ENCODE measurements at regions not wholly inside any gene's neighbourhood (a gene's known extent, or its start where the extent isn't known, plus 50 kb on each side); places are given as distances from the start of the nearest gene placed in this dataset.

DNA sequence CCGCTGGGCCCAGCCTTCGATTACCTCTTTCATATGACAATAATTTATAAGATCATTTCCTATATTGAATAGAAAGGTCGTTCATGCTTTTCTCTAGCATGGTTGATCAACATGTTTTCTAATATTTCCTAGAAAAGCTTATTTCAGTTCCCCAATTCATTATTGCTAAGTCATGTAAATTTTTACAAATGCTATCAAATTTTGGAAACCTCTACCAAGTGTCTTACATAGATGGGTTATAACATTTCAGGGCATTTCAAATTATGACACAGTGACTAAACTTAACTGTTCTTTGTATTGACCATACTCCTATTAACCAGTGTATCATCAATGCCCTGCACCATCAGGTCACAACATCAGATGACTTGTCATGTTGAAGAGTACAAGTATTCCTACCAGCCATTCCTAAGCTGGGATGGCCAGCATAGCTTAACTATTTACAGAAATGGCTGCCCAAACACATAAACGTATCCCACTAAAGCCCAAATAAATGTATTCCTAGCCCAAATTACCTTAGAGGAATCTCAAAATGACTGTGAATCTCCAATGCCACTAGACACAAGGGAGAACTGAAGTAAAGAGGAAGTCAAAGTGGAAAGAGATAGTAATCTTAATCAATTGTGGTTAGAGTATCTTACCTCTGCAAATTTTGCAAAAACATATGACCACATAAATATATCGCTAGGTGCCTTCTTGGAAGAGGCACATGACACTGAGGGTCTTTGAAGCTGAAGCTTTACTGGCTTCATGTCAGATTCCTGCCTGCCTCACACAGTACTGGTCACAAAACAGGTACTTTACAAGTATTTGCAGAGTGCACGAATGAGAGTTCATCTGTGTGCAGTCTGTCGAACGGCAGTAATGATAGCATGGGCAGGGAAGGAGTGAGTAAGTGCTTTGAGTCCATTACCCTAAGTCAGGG is 87.3 kb upstream of the TLK1 start:
- H3K4me3 ChIP-seq (replicated peaks in 1 of 2; ENCODE audit: low read depth in 2 of 2, low read length in 2 of 2), result no peak overlapping the region
- DNase-seq (ENCODE audit: low read depth in 2 of 2), result no peak
- TF ChIP-seq, protein P1, sequence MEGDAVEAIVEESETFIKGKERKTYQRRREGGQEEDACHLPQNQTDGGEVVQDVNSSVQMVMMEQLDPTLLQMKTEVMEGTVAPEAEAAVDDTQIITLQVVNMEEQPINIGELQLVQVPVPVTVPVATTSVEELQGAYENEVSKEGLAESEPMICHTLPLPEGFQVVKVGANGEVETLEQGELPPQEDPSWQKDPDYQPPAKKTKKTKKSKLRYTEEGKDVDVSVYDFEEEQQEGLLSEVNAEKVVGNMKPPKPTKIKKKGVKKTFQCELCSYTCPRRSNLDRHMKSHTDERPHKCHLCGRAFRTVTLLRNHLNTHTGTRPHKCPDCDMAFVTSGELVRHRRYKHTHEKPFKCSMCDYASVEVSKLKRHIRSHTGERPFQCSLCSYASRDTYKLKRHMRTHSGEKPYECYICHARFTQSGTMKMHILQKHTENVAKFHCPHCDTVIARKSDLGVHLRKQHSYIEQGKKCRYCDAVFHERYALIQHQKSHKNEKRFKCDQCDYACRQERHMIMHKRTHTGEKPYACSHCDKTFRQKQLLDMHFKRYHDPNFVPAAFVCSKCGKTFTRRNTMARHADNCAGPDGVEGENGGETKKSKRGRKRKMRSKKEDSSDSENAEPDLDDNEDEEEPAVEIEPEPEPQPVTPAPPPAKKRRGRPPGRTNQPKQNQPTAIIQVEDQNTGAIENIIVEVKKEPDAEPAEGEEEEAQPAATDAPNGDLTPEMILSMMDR (IDR thresholded peaks at IDR 0.05; ENCODE audit: low read depth, low read length), result no peak

DNA sequence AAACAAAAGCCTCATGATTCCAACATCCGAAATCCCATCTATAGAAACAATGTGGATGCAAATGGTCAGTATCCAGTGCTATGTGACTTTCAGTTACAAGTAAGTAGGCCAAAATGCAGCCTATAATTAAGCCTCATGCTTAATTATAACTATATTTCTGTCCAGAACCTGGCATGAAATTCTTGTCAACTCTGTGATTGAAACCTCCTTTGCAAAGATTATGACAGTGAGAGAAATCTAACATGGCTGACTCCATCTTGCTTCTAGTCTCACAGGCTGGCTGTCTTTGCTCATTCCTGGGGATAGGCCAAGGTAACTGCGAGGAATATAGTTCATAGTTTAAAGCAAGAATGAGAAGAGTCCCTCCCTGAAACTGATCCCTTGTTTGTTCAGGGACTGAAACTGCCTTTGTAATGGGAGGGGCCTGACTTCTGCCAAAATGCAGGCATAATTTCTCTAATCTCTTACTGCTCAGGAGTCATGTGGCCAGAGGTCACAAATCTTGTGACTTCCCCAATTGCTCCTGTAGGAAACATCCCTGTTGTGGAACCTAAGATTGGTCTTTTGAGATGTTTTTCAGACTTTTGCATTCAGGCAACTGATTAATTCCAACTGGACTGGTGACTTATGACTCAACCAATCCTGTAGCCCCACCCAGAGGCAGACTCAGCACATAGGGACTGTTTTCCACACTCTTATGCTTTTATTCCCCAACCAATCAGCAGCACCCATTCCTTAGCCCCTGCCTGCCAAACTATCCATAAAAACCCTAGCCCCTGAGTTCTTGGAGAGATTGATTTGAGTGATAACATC is 84.5 kb upstream of the TLK1 start:
- TF ChIP-seq, protein P1 (IDR thresholded peaks at IDR 0.05; ENCODE audit: low read depth, low read length), result no peak
- no peak overlapping the region for H3K4me3 ChIP-seq (replicated peaks in 1 of 2; ENCODE audit: low read depth in 2 of 2, low read length in 2 of 2)
- DNase-seq (ENCODE audit: low read depth in 2 of 2), result peak; percentile 25 to 75

DNA sequence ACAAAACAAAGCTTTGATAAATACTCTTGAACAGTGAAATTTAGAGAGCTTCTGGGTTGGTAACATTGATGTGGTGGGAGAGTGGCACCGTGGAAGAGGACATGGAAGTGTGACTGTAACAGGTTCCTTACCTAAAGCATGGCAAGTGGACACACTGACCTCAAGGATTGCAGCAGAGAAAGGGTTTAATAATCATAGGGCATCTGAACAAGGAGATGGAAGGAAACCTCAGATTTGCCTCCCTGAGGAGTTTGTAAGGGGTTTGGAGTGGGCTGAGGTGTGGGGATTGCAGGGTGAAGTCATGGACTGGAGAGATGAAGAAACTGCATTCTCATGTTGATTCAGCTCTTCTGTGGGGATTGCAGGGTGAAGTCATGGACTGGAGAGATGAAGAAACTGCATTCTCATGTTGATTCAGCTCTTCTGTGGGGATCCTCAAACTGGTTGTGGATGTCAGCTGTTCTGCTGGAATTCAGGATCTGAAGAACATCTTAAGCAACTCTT is 83.8 kb upstream of the TLK1 start:
- TF ChIP-seq, protein P1 (IDR thresholded peaks at IDR 0.05; ENCODE audit: low read depth, low read length), result no peak
- peak; percentile 48 to 87 for DNase-seq (ENCODE audit: low read depth in 2 of 2)

DNA sequence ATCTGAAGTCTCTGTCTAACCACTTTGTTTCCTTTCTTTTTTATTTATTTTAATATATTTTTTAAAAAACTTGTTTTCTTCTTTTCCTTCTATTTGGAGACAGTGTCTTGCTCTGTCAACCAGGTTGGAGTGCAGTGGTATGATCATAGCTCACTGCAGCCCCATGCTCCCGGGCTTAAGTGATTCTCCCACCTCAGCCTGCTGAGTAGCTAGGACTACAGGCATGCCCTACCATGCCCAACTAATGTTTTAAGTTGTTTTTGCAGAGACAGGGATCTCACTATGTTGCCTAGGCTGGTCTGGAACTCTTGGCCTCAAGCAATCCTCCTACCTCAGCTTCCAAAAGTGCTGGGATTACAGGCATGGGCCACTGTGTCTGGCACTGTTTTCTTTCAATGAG is 81.1 kb upstream of the TLK1 start:
- DNase-seq (ENCODE audit: low read depth in 2 of 2), result no peak
- TF ChIP-seq, protein P1 (IDR thresholded peaks at IDR 0.05; ENCODE audit: low read depth, low read length), result no peak
- no peak overlapping the region for H3K4me3 ChIP-seq (replicated peaks in 1 of 2; ENCODE audit: low read depth in 2 of 2, low read length in 2 of 2)

More for the DNA sequence above, 83.8 kb upstream of the TLK1 start:
- H3K4me3 ChIP-seq (replicated peaks in 1 of 2; ENCODE audit: low read depth in 2 of 2, low read length in 2 of 2), result no peak overlapping the region

DNA sequence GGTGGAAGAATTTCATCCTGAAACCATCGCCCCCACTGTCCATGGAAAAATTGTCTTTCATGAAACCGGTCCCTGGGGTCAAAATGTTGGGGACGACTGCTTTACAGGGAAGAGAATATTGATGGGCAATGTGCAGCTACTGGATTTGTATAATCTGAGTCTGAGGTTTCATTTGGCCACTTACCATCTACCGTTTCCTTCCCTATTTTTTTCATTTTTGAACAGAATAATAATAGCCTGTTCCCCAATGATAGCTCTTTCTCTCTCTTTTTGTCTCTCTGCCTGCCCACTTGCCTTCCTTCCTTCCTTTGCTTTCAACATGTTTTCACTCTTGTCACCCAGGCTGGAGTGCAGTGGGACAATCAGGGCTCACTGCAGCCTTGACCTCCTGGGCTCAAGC is 78.3 kb upstream of the TLK1 start:
- TF ChIP-seq, protein P1 (IDR thresholded peaks at IDR 0.05; ENCODE audit: low read depth, low read length), result no peak
- DNase-seq (ENCODE audit: low read depth in 2 of 2), result no peak

DNA sequence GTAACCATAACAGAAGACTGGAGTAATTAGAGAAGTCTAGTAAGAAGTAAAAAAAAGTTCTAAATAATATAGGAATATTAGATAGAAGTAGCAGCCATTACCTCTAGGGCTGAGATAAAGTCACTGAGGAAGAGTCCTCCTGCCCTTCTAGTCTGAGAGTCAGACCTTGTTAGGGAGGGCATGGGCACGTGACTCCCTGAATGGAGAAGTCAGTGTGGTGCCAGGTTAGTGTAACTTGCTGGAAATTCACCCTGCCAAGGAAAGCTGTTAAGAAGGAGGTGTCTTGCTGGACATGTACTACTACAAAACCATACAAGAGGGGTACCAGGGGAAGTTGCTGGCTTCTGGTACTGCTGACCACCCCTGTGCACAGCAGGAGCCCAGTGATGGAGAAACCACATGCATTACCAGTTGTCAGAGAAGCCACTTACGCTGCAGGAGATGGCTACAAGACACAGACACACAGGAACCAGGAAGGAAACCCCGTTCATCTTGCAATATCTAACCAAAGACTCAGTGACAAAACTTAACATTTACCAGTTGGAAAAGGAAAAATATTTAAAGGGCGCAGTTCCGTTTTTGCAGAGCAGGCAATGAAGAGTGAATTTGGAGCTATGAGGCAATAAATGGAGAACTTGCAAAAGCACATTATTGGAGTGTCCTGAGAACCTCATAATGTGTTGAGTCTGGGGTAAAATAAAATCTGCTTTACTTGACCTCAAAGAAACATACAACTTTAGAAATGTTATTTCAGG is 77.2 kb upstream of the TLK1 start:
- H3K4me3 ChIP-seq (replicated peaks in 1 of 2; ENCODE audit: low read depth in 2 of 2, low read length in 2 of 2), result no peak overlapping the region
- TF ChIP-seq, protein P1 (IDR thresholded peaks at IDR 0.05; ENCODE audit: low read depth, low read length), result no peak
- no peak for DNase-seq (ENCODE audit: low read depth in 2 of 2)

More for the DNA sequence above, 78.3 kb upstream of the TLK1 start:
- H3K4me3 ChIP-seq (replicated peaks in 1 of 2; ENCODE audit: low read depth in 2 of 2, low read length in 2 of 2), result no peak overlapping the region
